EH (cell line): ENCODE measurements at regions not wholly inside any gene's neighbourhood (a gene's known extent, or its start where the extent isn't known, plus 50 kb on each side); places are given as distances from the start of the nearest gene placed in this dataset.

Experiments used
- DNase-seq: peaks from one replicate; pipeline ENCODE4 v3.0.0-alpha.2; 2015; ENCODE audit warnings: low read depth

GRCh38 chr2:16293871-16294270 is 353.5 kb downstream of the MYCN start:
- no peak for DNase-seq

GRCh38 chr2:16293398-16293797 is 353.0 kb downstream of the MYCN start:
- no peak for DNase-seq

- no peak for DNase-seq
Measured at GRCh38 chr2:16291731-16292550, 351.6 kb downstream of the MYCN start.

- no peak for DNase-seq
Measured at GRCh38 chr2:16291226-16291625, 350.9 kb downstream of the MYCN start.

GRCh38 chr2:16290311-16291020 is 350.1 kb downstream of the MYCN start:
- DNase-seq = no peak

GRCh38 chr2:16288371-16289112 is 348.2 kb downstream of the MYCN start:
- no peak for DNase-seq

GRCh38 chr2:16287831-16288230 is 347.5 kb downstream of the MYCN start:
- DNase-seq = no peak

GRCh38 chr2:16287281-16287680 is 346.9 kb downstream of the MYCN start:
- no peak for DNase-seq

GRCh38 chr2:16285813-16286510 is 345.6 kb downstream of the MYCN start:
- no peak for DNase-seq

GRCh38 chr2:16284941-16285625 is 344.7 kb downstream of the MYCN start:
- DNase-seq = no peak

GRCh38 chr2:16283071-16283850 is 342.9 kb downstream of the MYCN start:
- DNase-seq = no peak

- DNase-seq = no peak
Measured at GRCh38 chr2:16282511-16282910, 342.2 kb downstream of the MYCN start.

GRCh38 chr2:16281451-16282335 is 341.3 kb downstream of the MYCN start:
- no peak for DNase-seq

GRCh38 chr2:16280081-16280480 is 339.7 kb downstream of the MYCN start:
- no peak for DNase-seq

- DNase-seq = no peak
Measured at GRCh38 chr2:16279641-16280040, 339.3 kb downstream of the MYCN start.

- DNase-seq = no peak
Measured at GRCh38 chr2:16279201-16279570, 338.8 kb downstream of the MYCN start.

- DNase-seq = no peak
Measured at GRCh38 chr2:16278421-16279200, 338.3 kb downstream of the MYCN start.

- no peak for DNase-seq
Measured at GRCh38 chr2:16277117-16277516, 336.8 kb downstream of the MYCN start.

GRCh38 chr2:16275661-16276060 is 335.3 kb downstream of the MYCN start:
- DNase-seq = no peak
